ENCODE measurements at regions not wholly inside any gene's neighbourhood (a gene's known extent, or its start where the extent isn't known, plus 50 kb on each side); places are given as distances from the start of the nearest gene placed in this dataset.

- no peaks in the 10 kb centered on the region for H3K4me1 ChIP-seq (ENCODE audit: insufficient read depth)
- no peak for DNase-seq (ENCODE audit: low spot score)
- no peaks in the 10 kb centered on the region for H3K9me3 ChIP-seq (ENCODE audit: low read depth)
These were observed 162.6 kb downstream of the SOX11 start for GRCh38 chr2:5854797-5855196.

GRCh38 chr2:5867056-5867455 is 174.9 kb downstream of the SOX11 start:
- no peaks in the 10 kb centered on the region for H3K9me3 ChIP-seq (ENCODE audit: low read depth)
- H4K20me1 ChIP-seq (ENCODE audit: insufficient read depth, poor library complexity, severe bottlenecking), result no peaks in the 10 kb centered on the region
- no peaks in the 10 kb centered on the region for H3K79me2 ChIP-seq
- no peak overlapping the region for H3K4me2 ChIP-seq
- no peak overlapping the region for H3K4me3 ChIP-seq
- no peaks in the 10 kb centered on the region for H3K4me1 ChIP-seq (ENCODE audit: insufficient read depth)
- no peaks in the 10 kb centered on the region for H3K36me3 ChIP-seq (replicated peaks; ENCODE audit: insufficient read depth, low read depth)
- H3K9me2 ChIP-seq (replicated peaks; ENCODE audit: insufficient read depth), result no peaks in the 10 kb centered on the region
- 90% methylated on average over 9 of the region's 9 CpGs for WGBS (ENCODE audit: low lambda C conversion rate, missing lambda C conversion rate)
- H2AFZ ChIP-seq, result no peak overlapping the region
- H3K27me3 ChIP-seq, result no peaks in the 10 kb centered on the region
- TF ChIP-seq CTCF (IDR thresholded peaks at IDR 0.05; ENCODE audit: poor library complexity) (no peak), EZH2phosphoT487 (IDR thresholded peaks at IDR 0.05; ENCODE audit: low read depth, severe bottlenecking, unreplicated experiment) (no peak), EZH2 (IDR thresholded peaks at IDR 0.05; ENCODE audit: borderline replicate concordance) (no peak)
- DNase-seq (ENCODE audit: low spot score), result no peak
- H3K27ac ChIP-seq, result no peak overlapping the region

More at GRCh38 chr2:5854797-5855196, 162.6 kb downstream of the SOX11 start:
- H3K36me3 ChIP-seq (replicated peaks; ENCODE audit: insufficient read depth, low read depth), result no peaks in the 10 kb centered on the region
- TF ChIP-seq CTCF (IDR thresholded peaks at IDR 0.05; ENCODE audit: poor library complexity), result no peak
- no peak for TF ChIP-seq EZH2phosphoT487 (IDR thresholded peaks at IDR 0.05; ENCODE audit: low read depth, severe bottlenecking, unreplicated experiment)
- TF ChIP-seq EZH2 (IDR thresholded peaks at IDR 0.05; ENCODE audit: borderline replicate concordance), result no peak
- no peak overlapping the region for H3K27ac ChIP-seq
- H3K4me3 ChIP-seq, result no peak overlapping the region
- no peaks in the 10 kb centered on the region for H4K20me1 ChIP-seq (ENCODE audit: insufficient read depth, poor library complexity, severe bottlenecking)
- H3K79me2 ChIP-seq, result no peaks in the 10 kb centered on the region
- no peak overlapping the region for H3K4me2 ChIP-seq
- WGBS (ENCODE audit: low lambda C conversion rate, missing lambda C conversion rate), result 100% methylated on average over 2 of the region's 2 CpGs
- H2AFZ ChIP-seq, result no peak overlapping the region
- no peaks in the 10 kb centered on the region for H3K27me3 ChIP-seq
- no peaks in the 10 kb centered on the region for H3K9me2 ChIP-seq (replicated peaks; ENCODE audit: insufficient read depth)

GRCh38 chr2:5868931-5869330 is 176.7 kb downstream of the SOX11 start:
- Histone ChIP-seq H3K27me3 (no peaks in the 10 kb centered on the region), H3K27ac (no peak overlapping the region), H3K79me2 (no peaks in the 10 kb centered on the region), H3K4me1 (ENCODE audit: insufficient read depth) (no peaks in the 10 kb centered on the region), H2AFZ (no peak overlapping the region), H3K9me3 (ENCODE audit: low read depth) (no peaks in the 10 kb centered on the region), H3K4me3 (no peak overlapping the region), H3K36me3 (replicated peaks; ENCODE audit: insufficient read depth, low read depth) (no peaks in the 10 kb centered on the region), H3K4me2 (no peak overlapping the region), H3K9me2 (replicated peaks; ENCODE audit: insufficient read depth) (no peaks in the 10 kb centered on the region), H4K20me1 (ENCODE audit: insufficient read depth, poor library complexity, severe bottlenecking) (no peaks in the 10 kb centered on the region)
- WGBS (ENCODE audit: low lambda C conversion rate, missing lambda C conversion rate), result 55% methylated on average over 8 of the region's 8 CpGs
- DNase-seq (ENCODE audit: low spot score), result no peak
- TF ChIP-seq CTCF (IDR thresholded peaks at IDR 0.05; ENCODE audit: poor library complexity) (no peak), EZH2phosphoT487 (IDR thresholded peaks at IDR 0.05; ENCODE audit: low read depth, severe bottlenecking, unreplicated experiment) (no peak), EZH2 (IDR thresholded peaks at IDR 0.05; ENCODE audit: borderline replicate concordance) (no peak)

- Histone ChIP-seq H3K79me2 (no peaks in the 10 kb centered on the region), H4K20me1 (ENCODE audit: insufficient read depth, poor library complexity, severe bottlenecking) (no peaks in the 10 kb centered on the region), H3K4me1 (ENCODE audit: insufficient read depth) (no peaks in the 10 kb centered on the region), H3K27me3 (no peaks in the 10 kb centered on the region), H3K36me3 (replicated peaks; ENCODE audit: insufficient read depth, low read depth) (no peaks in the 10 kb centered on the region), H2AFZ (no peak overlapping the region), H3K9me2 (replicated peaks; ENCODE audit: insufficient read depth) (no peaks in the 10 kb centered on the region), H3K27ac (no peak overlapping the region), H3K9me3 (ENCODE audit: low read depth) (no peaks in the 10 kb centered on the region), H3K4me2 (no peak overlapping the region), H3K4me3 (no peak overlapping the region)
- no peak for DNase-seq (ENCODE audit: low spot score)
- TF ChIP-seq EZH2phosphoT487 (IDR thresholded peaks at IDR 0.05; ENCODE audit: low read depth, severe bottlenecking, unreplicated experiment) (no peak), CTCF (IDR thresholded peaks at IDR 0.05; ENCODE audit: poor library complexity) (no peak), EZH2 (IDR thresholded peaks at IDR 0.05; ENCODE audit: borderline replicate concordance) (no peak)
- WGBS (ENCODE audit: low lambda C conversion rate, missing lambda C conversion rate), result 94% methylated on average over 8 of the region's 8 CpGs
These were observed 177.8 kb downstream of the SOX11 start for GRCh38 chr2:5869936-5870335.

Measured in hepatocyte (in vitro differentiated cells).